SK-N-MC (cell line): ENCODE measurements at regions not wholly inside any gene's neighbourhood (a gene's known extent, or its start where the extent isn't known, plus 50 kb on each side); places are given as distances from the start of the nearest gene placed in this dataset.

Experiments used
- DNase-seq: peaks from one replicate; pipeline ENCODE4 v3.0.0-alpha.2; 2011; ENCODE audit warnings: low read depth, low spot score
- H3K27ac ChIP-seq: fragments of 200-600 bp; sonication (generic); 2 replicates; pipeline ENCODE4 v1.5.1; 2016; ENCODE audit warnings: mixed run types
- H3K36me3 ChIP-seq: fragments of 200-600 bp; sonication (generic); 2 replicates; pipeline ENCODE4 v1.6.1; 2017; ENCODE audit warnings: antibody characterized with exemption, low read length, mixed read lengths; ENCODE audit not compliant: insufficient read depth
- H3K4me3 ChIP-seq: fragments of 200-600 bp; sonication (generic); 2 replicates; pipeline ENCODE4 v1.5.1; 2016
- H3K9ac ChIP-seq: fragments of 200-600 bp; sonication (generic); 2 replicates; pipeline ENCODE4 v1.8.0; 2017; ENCODE audit warnings: mixed run types, mixed read lengths; ENCODE audit not compliant: insufficient read length
- H3K9me3 ChIP-seq: fragments of 200-600 bp; sonication (generic); 2 replicates; pipeline ENCODE4 v1.6.1; 2017; ENCODE audit warnings: low read depth, mild to moderate bottlenecking, antibody characterized with exemption, low read length, moderate library complexity, mixed read lengths
- EZH2 ChIP-seq: fragments of 200-600 bp; sonication (generic); IDR thresholded peaks from one replicate; pipeline ENCODE4 v1.6.1; 2017; ENCODE audit warnings: antibody characterized with exemption
- FOXP2 ChIP-seq: optimal IDR thresholded peaks from 2 replicates; pipeline ENCODE3; 2011; ENCODE audit warnings: mild to moderate bottlenecking, moderate library complexity; ENCODE audit not compliant: insufficient read depth; ENCODE audit errors: extremely low read length, control extremely low read depth
- POLR2AphosphoS5 ChIP-seq: IDR thresholded peaks from 2 replicates; pipeline ENCODE4 v1.6.1; 2012; ENCODE audit warnings: mild to moderate bottlenecking, low read depth, low read length, borderline replicate concordance

- TF ChIP-seq FOXP2 = no peak
- H3K4me3 ChIP-seq = no peak overlapping the region
- no peak for DNase-seq
- H3K27ac ChIP-seq = no peak overlapping the region
- no peaks in the 10 kb centered on the region for H3K9me3 ChIP-seq
- H3K36me3 ChIP-seq = no peaks in the 10 kb centered on the region
- no peak overlapping the region for H3K9ac ChIP-seq
Observed at GRCh38 chr14:62117751-62118105, 355.5 kb downstream of the SNAPC1 start.

GRCh38 chr14:62118461-62118860 is 356.2 kb downstream of the SNAPC1 start:
- H3K4me3 ChIP-seq = no peak overlapping the region
- no peak for DNase-seq
- H3K27ac ChIP-seq = no peak overlapping the region
- H3K9me3 ChIP-seq = no peaks in the 10 kb centered on the region
- H3K9ac ChIP-seq = no peak overlapping the region
- TF ChIP-seq POLR2AphosphoS5 (no peak), EZH2 (no peak), FOXP2 (no peak)
- no peaks in the 10 kb centered on the region for H3K36me3 ChIP-seq

- Histone ChIP-seq H3K4me3 (no peak overlapping the region), H3K9me3 (no peaks in the 10 kb centered on the region), H3K36me3 (no peaks in the 10 kb centered on the region), H3K27ac (no peak overlapping the region), H3K9ac (no peak overlapping the region)
- no peak for TF ChIP-seq FOXP2
- TF ChIP-seq EZH2 = no peak
- no peak for TF ChIP-seq POLR2AphosphoS5
- DNase-seq = no peak
Observed at GRCh38 chr14:62118871-62119270, 356.7 kb downstream of the SNAPC1 start.

GRCh38 chr14:62123961-62124360 is 361.7 kb downstream of the SNAPC1 start:
- no peak overlapping the region for H3K27ac ChIP-seq
- no peaks in the 10 kb centered on the region for H3K36me3 ChIP-seq
- no peak overlapping the region for H3K4me3 ChIP-seq
- no peaks in the 10 kb centered on the region for H3K9me3 ChIP-seq
- no peak overlapping the region for H3K9ac ChIP-seq
- DNase-seq = no peak
- no peak for TF ChIP-seq FOXP2
- TF ChIP-seq EZH2 = no peak
- TF ChIP-seq POLR2AphosphoS5 = no peak

GRCh38 chr14:62125793-62126192 is 363.6 kb downstream of the SNAPC1 start:
- Histone ChIP-seq H3K27ac (no peak overlapping the region), H3K9ac (no peak overlapping the region), H3K9me3 (no peaks in the 10 kb centered on the region), H3K36me3 (no peaks in the 10 kb centered on the region), H3K4me3 (no peak overlapping the region)
- DNase-seq = no peak
- TF ChIP-seq POLR2AphosphoS5 (no peak), EZH2 (no peak), FOXP2 (no peak)

GRCh38 chr14:62126879-62127478 is 364.8 kb downstream of the SNAPC1 start:
- no peak overlapping the region for H3K9ac ChIP-seq
- TF ChIP-seq POLR2AphosphoS5 = no peak
- DNase-seq = peak; percentile 28
- no peaks in the 10 kb centered on the region for H3K9me3 ChIP-seq
- no peak overlapping the region for H3K4me3 ChIP-seq
- H3K36me3 ChIP-seq = no peaks in the 10 kb centered on the region
- H3K27ac ChIP-seq = no peak overlapping the region

GRCh38 chr14:62130441-62130840 is 368.2 kb downstream of the SNAPC1 start:
- no peak overlapping the region for H3K9ac ChIP-seq
- no peaks in the 10 kb centered on the region for H3K9me3 ChIP-seq
- H3K27ac ChIP-seq = no peak overlapping the region
- no peak for DNase-seq
- TF ChIP-seq FOXP2 = no peak
- TF ChIP-seq POLR2AphosphoS5 = no peak
- no peak for TF ChIP-seq EZH2
- H3K4me3 ChIP-seq = no peak overlapping the region
- H3K36me3 ChIP-seq = no peaks in the 10 kb centered on the region

GRCh38 chr14:62133776-62134550 is 371.7 kb downstream of the SNAPC1 start:
- Histone ChIP-seq H3K9me3 (no peaks in the 10 kb centered on the region), H3K4me3 (peak overlapping the region; percentile 16; the same call in 1 of the 2 replicates), H3K27ac (no peak overlapping the region), H3K9ac (no peak overlapping the region), H3K36me3 (no peaks in the 10 kb centered on the region)
- DNase-seq = peak; percentile 32
- TF ChIP-seq FOXP2 = no peak

- DNase-seq = no peak
- Histone ChIP-seq H3K36me3 (no peaks in the 10 kb centered on the region), H3K9ac (no peak overlapping the region), H3K4me3 (no peak overlapping the region), H3K9me3 (no peaks in the 10 kb centered on the region), H3K27ac (no peak overlapping the region)
- TF ChIP-seq EZH2 = no peak
- TF ChIP-seq FOXP2 = no peak
- TF ChIP-seq POLR2AphosphoS5 = no peak
Observed at GRCh38 chr14:62138593-62138992, 376.4 kb downstream of the SNAPC1 start.
